Endodermal cell (in vitro differentiated cells): ENCODE measurements at regions not wholly inside any gene's neighbourhood (a gene's known extent, or its start where the extent isn't known, plus 50 kb on each side); places are given as distances from the start of the nearest gene placed in this dataset.

Experiments
- DNase-seq: peaks from one replicate; pipeline ENCODE4 v3.0.0-alpha.2; 2017
- H3K27ac ChIP-seq: 2 replicates; pipeline ENCODE4 v1.5.1; 2013; ENCODE audit warnings: mild to moderate bottlenecking, low read depth, low read length, moderate library complexity
- H3K27me3 ChIP-seq: 2 replicates; pipeline ENCODE4 v1.6.1; 2013; ENCODE audit warnings: mild to moderate bottlenecking, low read length, moderate library complexity; ENCODE audit not compliant: insufficient read depth, control insufficient read depth, poor library complexity, severe bottlenecking
- H3K36me3 ChIP-seq: 2 replicates; pipeline ENCODE4 v1.7.0; 2013; ENCODE audit warnings: mild to moderate bottlenecking, low read length, moderate library complexity; ENCODE audit not compliant: control insufficient read depth, insufficient read depth
- H3K4me1 ChIP-seq: one replicate; pipeline ENCODE4 v1.7.0; 2013; ENCODE audit warnings: low read length; ENCODE audit not compliant: control insufficient read depth, insufficient read depth
- H3K4me3 ChIP-seq: 2 replicates; pipeline ENCODE4 v1.5.1; 2013; ENCODE audit warnings: mild to moderate bottlenecking, low read length, moderate library complexity
- H3K9ac ChIP-seq: 2 replicates; pipeline ENCODE4 v1.6.1; 2013; ENCODE audit warnings: mild to moderate bottlenecking, low read length, moderate library complexity; ENCODE audit not compliant: poor library complexity, severe bottlenecking; ENCODE audit errors: extremely low read depth
- H3K9me3 ChIP-seq: 2 replicates; pipeline ENCODE4 v1.6.1; 2013; ENCODE audit warnings: mild to moderate bottlenecking, low read length, moderate library complexity; ENCODE audit not compliant: control insufficient read depth
- H3K27ac Mint-ChIP-seq: 2 replicates; pipeline ENCODE4 v1.8.0; 2020; ENCODE audit warnings: mixed read lengths
- H3K27me3 Mint-ChIP-seq: 2 replicates; pipeline ENCODE4 v1.8.0; 2021; ENCODE audit warnings: mild to moderate bottlenecking, mixed read lengths; ENCODE audit not compliant: insufficient read depth
- H3K36me3 Mint-ChIP-seq: 2 replicates; pipeline ENCODE4 v1.8.0; 2020; ENCODE audit warnings: low read depth, mixed read lengths
- H3K4me1 Mint-ChIP-seq: 2 replicates; pipeline ENCODE4 v1.8.0; 2020; ENCODE audit warnings: mixed read lengths
- H3K4me3 Mint-ChIP-seq: 2 replicates; pipeline ENCODE4 v1.8.0; 2020; ENCODE audit warnings: mild to moderate bottlenecking, moderate library complexity, mixed read lengths
- H3K9me3 Mint-ChIP-seq: 2 replicates; pipeline ENCODE4 v1.8.0; 2020; ENCODE audit warnings: mild to moderate bottlenecking, mixed read lengths
- WGBS, 2 experiments: methylation state at CpG; one replicate each; pipeline versions ENCODE4 v1.1.5 to v1.1.7; 2013; ENCODE audit warnings: missing lambda C conversion rate in 2 of 2, mixed read lengths in 1 of 2; ENCODE audit not compliant: insufficient coverage in 1 of 2, insufficient read length in 1 of 2; 5-methylcytosine and 5-hydroxymethylcytosine counted together
- TF ChIP-seq, protein P1 (sequence below): fragments of 200-600 bp; sonication (generic); conservative IDR thresholded peaks from 2 replicates; pipeline ENCODE4 v1.5.0; 2021; ENCODE audit warnings: antibody characterized with exemption, mild to moderate bottlenecking

DNA sequence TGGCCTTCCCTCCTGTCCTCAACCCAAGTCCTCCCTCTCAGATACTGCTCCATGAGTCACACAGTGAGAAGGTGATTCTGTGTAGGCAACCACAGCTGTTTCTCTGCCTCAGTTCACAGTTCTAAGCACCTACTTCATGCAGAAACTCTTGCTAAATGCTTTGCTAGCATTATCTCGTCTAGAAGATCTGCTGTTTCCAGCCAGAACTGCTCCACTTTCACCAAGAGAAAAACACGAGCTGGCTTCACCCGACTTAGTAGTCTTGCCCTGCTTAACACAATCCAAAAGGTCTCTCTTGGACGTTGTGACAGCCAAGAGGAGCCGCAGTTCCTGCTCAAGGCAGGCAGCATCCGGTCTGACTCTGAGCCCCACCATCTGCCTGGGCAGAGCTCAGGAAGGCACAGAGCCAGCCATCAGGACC, 272.1 kb downstream of the UACA start:
- H3K4me1 ChIP-seq = peaks cover 20% of the 10 kb centered on the region
- Mint-ChIP-seq H3K4me1 (peaks cover 34% of the 10 kb centered on the region), H3K9me3 (no peaks in the 10 kb centered on the region), H3K4me3 (no peak overlapping the region), H3K36me3 (no peaks in the 10 kb centered on the region), H3K27me3 (peaks cover 10% of the 10 kb centered on the region), H3K27ac (no peak overlapping the region)
- no peak overlapping the region for H3K9ac ChIP-seq
- TF ChIP-seq, protein P1, sequence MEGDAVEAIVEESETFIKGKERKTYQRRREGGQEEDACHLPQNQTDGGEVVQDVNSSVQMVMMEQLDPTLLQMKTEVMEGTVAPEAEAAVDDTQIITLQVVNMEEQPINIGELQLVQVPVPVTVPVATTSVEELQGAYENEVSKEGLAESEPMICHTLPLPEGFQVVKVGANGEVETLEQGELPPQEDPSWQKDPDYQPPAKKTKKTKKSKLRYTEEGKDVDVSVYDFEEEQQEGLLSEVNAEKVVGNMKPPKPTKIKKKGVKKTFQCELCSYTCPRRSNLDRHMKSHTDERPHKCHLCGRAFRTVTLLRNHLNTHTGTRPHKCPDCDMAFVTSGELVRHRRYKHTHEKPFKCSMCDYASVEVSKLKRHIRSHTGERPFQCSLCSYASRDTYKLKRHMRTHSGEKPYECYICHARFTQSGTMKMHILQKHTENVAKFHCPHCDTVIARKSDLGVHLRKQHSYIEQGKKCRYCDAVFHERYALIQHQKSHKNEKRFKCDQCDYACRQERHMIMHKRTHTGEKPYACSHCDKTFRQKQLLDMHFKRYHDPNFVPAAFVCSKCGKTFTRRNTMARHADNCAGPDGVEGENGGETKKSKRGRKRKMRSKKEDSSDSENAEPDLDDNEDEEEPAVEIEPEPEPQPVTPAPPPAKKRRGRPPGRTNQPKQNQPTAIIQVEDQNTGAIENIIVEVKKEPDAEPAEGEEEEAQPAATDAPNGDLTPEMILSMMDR = no peak
- no peak overlapping the region for H3K4me3 ChIP-seq
- WGBS, 2 experiments = 88 to 92% methylated on average over 5 to 6 of the region's 6 CpGs
- H3K9me3 ChIP-seq = no peaks in the 10 kb centered on the region
- no peaks in the 10 kb centered on the region for H3K36me3 ChIP-seq
- H3K27me3 ChIP-seq = peaks cover 11% of the 10 kb centered on the region
- no peak for DNase-seq
- H3K27ac ChIP-seq = no peak overlapping the region

DNA sequence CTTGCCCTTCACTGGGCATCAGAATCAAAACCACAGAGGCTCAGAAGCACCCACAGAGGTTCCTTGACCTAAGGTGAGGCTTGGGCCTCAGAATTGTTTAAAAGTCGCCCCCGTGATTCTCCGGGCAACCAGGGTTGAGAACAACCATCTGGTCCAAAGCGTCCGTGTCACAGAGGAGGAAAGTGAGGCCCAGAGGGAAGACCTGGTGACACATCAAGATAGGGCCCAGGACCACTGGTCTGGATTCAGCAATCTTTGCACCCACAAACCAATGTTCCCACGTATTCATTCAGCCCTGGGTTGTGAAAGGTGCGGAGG, 272.6 kb downstream of the UACA start:
- H3K27ac ChIP-seq = no peak overlapping the region
- no peak overlapping the region for H3K4me3 Mint-ChIP-seq
- no peak overlapping the region for H3K27ac Mint-ChIP-seq
- H3K9ac ChIP-seq = no peak overlapping the region
- no peaks in the 10 kb centered on the region for H3K9me3 Mint-ChIP-seq
- no peaks in the 10 kb centered on the region for H3K36me3 Mint-ChIP-seq
- DNase-seq = no peak
- 93 to 100% methylated on average over 5 to 7 of the region's 7 CpGs for WGBS, 2 experiments
- H3K27me3 Mint-ChIP-seq = peaks cover 10% of the 10 kb centered on the region
- no peak overlapping the region for H3K4me3 ChIP-seq
- H3K4me1 Mint-ChIP-seq = peaks cover 34% of the 10 kb centered on the region
- no peaks in the 10 kb centered on the region for H3K36me3 ChIP-seq
- H3K4me1 ChIP-seq = peaks cover 20% of the 10 kb centered on the region
- no peaks in the 10 kb centered on the region for H3K9me3 ChIP-seq
- TF ChIP-seq, protein P1 = no peak
- H3K27me3 ChIP-seq = peaks cover 7% of the 10 kb centered on the region

DNA sequence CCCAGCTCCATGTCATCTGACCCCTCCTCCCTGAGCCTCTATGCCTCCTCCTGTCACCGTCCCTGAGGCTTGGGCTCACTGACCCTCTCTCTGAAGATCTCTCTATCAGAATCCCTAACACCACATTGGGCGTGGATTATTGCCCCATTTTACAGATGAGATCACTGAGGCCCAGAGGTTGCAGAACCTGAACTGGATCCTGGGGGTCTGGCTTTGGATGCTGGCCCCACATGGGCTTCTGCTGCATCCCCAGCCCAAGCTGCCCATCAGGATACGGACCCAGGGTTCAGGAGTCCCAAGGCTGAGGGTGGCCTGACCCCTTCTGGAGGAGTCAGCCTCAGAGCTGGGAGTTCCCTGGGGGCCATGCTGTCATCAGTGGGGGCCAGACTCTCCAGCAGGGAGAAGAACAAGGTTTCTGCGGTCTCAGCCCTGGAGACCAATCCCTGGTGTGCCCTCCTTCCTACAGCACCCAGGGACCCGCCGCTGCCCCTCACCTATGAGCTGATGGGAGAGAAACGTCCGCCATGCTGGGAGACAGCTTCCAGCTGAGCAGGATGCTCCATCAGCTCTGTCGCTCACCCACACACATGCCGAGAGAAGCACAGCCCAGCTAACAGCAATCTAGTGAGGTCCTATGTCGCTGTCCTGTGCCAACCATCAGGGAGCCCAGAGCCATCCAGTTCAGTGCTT, 273.1 kb downstream of the UACA start:
- H3K27ac Mint-ChIP-seq = no peak overlapping the region
- Histone ChIP-seq H3K4me1 (peaks cover 16% of the 10 kb centered on the region), H3K4me3 (no peak overlapping the region), H3K9ac (no peak overlapping the region), H3K27ac (no peak overlapping the region), H3K9me3 (no peaks in the 10 kb centered on the region), H3K36me3 (no peaks in the 10 kb centered on the region), H3K27me3 (peaks cover 5% of the 10 kb centered on the region)
- H3K4me3 Mint-ChIP-seq = no peak overlapping the region
- TF ChIP-seq, protein P1 = no peak
- H3K9me3 Mint-ChIP-seq = no peaks in the 10 kb centered on the region
- peaks cover 28% of the 10 kb centered on the region for H3K4me1 Mint-ChIP-seq
- WGBS, 2 experiments = 90 to 94% methylated on average over 7 to 11 of the region's 11 CpGs
- no peaks in the 10 kb centered on the region for H3K36me3 Mint-ChIP-seq
- peaks cover 10% of the 10 kb centered on the region for H3K27me3 Mint-ChIP-seq
- DNase-seq = no peak
